GM21825 (cell line): ENCODE measurements at regions not wholly inside any gene's neighbourhood (a gene's known extent, or its start where the extent isn't known, plus 50 kb on each side); places are given as distances from the start of the nearest gene placed in this dataset.

Source experiments
- ATAC-seq: cut with Tn5 transposase; IDR thresholded peaks from one replicate; pipeline ENCODE4 v1.9.1; 2021; ENCODE audit warnings: mild to moderate bottlenecking, moderate library complexity; ENCODE audit not compliant: unreplicated experiment

DNA sequence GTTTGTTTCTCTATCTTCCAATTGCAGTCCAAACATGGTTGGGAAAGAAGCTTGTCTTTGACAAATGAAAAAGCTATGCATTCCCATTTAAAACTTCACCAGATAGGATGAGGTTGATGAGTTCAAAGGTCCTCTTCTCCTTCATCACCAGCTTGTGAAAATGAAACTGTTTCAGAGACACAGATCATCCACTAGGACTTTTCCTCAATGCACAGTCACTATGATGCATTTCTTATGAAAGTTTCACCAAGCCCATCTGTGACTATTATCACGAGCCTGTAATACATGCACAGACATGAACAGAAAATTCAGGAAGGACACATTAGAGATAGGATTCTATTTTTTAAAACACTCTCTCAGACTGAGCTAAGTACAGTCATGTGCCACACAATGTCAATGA is 644.4 kb downstream of the PLCL1 start:
- no peak for ATAC-seq

DNA sequence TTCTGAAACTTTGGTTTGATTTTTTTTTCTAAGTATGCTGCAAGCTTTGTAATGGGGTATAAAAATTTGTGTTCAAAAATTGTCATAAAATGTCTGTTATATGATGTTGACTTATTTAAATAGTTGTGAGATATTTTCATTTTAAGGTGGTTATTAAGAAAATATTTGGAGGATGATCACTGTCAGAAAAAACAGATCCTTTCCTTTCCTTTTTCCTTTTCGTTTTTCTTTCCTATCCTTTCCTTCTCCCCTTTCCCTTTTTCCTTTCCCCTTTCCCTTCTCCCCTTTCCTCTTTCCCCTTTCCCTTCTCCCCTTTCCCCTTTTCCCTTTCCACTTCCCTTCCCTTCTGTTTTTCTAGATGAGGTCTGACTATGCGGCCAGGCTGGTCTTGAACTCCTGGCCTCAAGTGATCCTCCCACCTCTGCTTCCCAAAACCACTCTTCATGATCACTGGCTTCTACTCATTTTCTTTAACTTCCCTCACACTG is 640.5 kb downstream of the PLCL1 start:
- ATAC-seq, result no peak

DNA sequence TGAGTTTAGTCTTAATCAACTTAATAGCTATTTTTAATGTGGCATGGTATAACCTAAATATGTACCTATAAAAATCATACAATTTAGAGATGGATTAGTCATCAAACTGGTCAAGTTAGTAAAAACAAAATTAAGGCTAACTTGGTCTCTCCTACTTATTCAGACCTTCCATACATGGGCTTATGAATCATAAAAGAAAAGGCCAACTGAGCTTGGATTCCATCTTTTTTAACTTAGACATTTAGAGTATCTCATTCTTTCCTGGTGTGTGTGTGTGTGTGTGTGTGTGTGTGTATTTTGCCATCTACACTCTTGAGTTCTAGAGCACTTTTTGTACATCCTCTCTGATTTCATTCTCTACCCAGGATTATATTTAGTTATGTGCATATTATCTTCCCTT is 637.5 kb downstream of the PLCL1 start:
- no peak for ATAC-seq

DNA sequence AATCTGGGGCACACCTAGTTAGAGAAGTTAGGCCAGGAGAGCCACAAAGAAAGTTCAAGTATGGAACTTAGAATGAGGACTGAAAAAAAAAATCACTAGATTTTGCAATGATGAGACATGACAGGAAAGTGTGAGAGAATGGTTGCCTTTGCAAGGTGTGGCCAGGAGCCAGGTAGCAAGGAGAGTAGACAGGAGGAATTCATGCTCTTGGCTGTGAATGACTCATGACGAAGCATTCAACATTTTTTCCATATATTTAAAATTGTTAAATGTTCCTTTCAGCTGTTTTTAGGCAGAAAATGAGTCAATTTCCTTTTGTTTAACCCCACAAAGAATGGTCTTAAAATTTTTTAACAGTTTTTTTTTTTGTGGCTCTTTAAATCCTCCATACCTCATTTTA is 636.9 kb downstream of the PLCL1 start:
- ATAC-seq, result no peak

DNA sequence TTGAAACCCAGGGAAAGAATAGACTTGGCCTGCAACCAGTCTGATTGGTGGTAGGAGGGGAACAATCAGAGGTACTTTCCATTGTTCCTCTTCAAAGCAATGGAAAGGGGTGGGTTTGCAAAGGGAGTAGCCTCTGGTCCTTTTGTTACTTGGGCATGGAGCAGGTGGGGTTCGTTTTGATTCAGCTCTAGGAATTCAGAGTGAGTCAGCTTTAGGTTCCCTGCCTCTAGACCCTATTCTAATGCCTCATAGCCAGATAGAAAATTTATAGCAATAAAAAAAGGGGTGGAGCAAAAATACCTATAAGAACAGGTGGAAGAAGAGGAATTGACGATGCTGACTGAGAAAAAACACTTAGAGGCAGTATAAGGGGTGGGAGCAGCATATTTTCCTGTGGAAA is 636.4 kb downstream of the PLCL1 start:
- ATAC-seq, result no peak

DNA sequence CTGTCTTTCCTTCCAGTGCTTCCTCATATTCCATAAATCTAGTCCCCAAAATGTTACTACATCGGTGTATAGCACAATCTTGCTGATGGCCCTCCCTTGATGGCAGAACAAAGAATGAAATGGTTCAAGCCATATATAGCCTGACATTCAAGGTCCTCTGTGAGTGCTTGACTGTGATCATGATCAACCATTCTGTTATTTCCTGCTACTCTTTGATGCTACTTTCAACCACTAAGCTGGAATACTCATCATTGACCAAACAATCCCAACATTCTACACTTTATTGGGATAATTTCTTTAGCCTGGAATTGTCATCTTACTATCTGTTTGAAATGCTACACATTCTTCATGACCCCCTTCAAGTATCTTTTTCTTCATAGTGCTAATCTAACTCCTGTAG is 633.9 kb downstream of the PLCL1 start:
- ATAC-seq, result no peak

DNA sequence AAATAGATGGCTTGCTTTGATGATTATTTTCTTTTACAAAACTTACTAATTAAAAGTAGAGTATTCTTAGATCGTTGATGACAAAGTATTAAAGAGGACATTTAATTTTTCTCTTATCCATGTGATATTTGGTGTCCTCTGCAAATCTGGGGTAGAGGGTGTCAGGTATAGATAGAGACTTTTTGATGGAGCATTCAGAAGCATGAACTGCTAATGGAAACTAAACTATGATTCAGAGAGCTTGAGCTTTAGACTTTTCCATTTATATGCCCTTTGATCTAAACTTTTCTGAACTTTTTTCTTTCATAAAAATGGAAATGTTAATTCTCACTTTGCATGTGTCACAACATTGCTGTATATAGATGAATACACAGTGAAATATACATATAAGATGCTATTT is 619.7 kb downstream of the PLCL1 start:
- ATAC-seq, result no peak

DNA sequence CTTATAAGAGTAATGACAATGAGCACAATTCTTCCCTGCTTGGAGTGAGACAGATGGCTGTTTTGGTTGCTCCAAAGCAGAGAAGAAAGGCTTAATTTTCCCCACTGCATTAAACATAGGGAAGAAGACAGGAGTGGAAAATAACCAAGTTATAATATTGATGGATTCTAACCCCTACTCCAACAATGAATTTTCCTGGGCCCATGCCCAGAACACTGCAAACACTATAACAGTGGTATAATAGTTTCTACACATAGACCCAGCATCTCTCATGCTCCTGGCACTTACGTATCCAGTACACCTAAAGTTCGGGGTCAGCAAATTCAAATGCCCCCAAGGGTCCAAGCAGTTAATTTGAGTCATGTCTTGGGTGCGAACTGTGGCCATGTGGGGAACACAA is 613.4 kb downstream of the PLCL1 start:
- no peak for ATAC-seq

DNA sequence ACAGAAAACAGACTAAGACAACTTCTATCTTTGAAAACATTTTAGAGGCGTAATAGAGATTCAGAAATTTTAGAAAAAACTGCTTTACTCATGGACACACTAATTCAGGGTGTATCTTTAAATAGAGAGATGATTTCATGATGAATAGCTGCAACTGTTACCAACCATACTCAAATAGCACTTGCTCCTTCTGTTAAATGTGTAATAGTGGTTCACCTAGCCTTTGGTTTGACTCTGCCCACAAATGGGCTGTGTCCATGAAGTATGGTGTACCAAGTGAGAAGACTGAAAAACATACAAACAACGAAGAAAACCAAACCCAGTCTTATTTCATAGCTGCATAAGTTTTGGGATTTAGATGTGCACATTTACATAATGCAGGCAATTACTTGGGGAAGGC is 610.6 kb downstream of the PLCL1 start:
- ATAC-seq, result no peak

DNA sequence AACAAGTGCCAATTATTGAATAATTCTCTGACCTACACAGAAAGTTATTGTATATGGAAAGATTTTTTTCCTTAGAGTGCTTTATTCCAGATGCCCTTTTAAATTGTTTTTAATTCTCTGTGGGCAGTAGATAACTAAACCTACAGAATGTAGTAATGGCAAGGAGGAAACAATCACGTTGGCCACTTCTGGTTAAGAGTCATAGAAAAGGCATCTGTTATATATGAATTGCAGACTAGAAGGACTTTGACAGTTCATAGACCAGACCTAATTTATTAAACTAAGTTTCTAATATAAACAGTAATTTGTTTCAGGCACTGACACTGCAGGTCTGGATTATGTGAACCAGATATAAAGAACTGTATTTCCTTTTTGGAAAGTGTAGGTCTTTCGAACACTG is 607.5 kb downstream of the PLCL1 start:
- no peak for ATAC-seq

DNA sequence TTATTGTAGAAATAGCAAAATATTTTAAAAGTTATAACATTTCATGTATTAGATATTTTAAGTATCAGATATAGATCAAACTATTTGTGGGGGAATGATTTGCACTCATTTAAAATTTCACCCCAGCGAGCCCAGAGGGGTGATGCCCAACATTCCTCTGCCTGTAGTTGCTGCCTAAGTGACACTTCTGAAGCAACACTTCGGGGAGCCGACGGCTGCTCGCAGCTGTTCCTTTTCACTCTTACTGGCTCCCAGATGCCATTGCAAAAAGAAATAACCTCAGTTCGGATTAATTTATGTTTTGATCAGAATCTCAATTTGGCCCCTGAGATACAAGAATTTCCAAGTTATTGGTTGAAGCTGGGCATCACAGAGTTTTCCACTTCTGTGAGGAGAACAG is 603.8 kb downstream of the PLCL1 start:
- ATAC-seq, result no peak

DNA sequence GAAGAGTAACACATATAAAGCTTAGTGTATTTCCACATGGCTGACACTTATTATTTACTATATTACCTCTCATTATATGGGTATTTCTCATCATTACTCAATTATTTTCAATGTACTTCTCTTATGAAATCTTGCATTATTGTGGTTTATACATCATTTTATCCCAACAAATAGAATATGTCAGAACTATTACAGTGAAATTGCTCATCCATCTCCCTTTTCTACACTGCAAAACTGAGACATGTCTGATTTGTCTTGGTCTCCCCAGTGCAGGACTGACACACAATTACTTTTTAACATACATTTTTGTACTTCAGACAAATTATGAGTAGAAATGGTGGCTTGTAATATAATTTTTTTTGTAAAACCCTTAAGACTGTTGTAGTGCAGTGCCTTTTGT is 600.9 kb downstream of the PLCL1 start:
- ATAC-seq, result no peak

DNA sequence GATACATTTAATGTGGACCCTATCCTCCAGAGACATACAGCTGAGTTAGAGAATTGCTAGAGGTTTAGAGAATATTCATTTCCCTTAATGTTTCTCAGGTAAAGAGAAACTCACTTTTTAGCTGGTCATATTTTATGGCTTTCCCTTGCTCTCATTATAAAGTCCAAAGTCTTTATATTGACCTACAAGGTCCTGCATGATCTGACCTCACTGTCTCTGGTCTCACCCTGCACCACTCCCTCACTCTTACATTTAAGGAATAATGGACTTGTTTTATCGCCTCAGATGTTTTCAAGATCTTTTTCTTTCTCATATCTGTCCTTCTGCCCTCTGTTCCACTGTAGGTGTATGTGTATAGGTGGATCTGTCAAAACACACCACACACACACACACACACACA is 597.3 kb downstream of the PLCL1 start:
- no peak for ATAC-seq

DNA sequence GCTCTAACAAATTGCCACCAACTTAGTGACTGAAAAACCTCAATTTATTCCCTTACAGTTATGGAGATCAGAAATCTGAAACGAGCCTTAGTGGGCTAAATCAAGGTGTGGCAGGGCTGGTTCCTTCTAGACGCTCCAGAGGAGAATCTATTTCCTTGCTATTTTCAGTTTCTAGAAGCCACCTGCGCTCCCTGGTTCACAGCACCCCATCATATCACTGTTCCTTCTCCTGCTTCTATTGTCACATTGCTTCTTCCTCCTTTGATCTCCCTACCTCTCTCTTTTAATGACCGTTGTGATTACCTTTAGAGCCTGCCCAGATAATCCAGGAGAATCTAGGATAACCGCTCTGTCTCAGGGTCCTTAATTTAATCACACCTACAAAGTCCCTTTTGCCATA is 596.6 kb downstream of the PLCL1 start:
- ATAC-seq, result no peak

DNA sequence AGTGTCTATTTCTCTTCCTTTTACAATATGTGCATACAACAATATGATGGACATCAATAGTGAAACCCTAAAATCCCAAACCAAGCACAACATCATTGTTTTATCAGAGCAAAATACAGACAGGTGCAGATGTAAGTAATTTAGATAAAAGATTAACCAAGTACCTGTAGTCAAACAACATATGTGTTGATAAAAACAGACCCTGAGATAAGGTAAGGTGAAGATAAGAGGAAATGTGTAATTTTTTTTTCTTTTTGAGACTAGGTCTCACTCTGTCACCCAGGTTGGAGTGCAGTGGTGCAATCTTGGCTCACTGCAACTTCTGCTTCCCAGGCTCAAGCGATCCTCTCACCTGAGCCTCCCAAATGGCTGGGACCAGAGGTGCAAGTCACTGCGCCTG is 589.8 kb downstream of the PLCL1 start:
- no peak for ATAC-seq

DNA sequence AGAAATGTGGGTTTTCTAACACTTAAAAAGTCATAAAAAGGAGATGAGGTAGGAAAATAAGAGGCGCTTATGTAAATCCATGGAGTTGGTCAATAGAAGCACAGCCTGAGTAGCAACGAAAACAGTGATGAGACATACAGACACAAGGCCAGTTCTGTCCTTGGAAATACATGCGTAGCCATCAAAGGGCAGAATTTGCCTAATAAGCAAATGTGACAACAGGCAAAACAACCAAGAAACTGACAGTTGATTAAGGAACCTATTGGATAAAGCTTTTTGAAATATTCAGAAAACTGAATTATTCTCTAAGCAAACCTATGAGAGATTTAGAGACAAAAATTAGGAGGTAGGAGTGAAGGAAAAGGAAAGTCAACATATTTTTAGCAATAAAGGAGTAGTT is 586.3 kb downstream of the PLCL1 start:
- ATAC-seq, result no peak

DNA sequence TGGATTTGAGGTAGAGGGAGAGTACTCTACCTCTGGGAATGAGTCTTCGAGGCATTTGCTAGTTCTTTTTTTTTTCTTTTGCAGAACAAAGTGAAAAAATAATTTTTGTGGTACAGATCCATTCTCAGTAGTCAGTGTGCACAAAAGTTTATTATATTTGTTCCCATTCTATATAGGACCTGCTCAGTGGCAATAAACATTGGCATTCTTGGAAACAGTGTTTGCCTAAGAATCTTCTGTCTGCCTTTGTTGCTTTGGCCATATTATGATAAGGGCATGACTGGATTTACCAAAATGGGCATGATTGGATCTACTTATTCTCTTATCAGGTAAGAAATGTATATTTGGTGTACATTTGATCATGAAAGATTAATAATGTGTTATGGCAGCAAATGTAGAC is 583.3 kb downstream of the PLCL1 start:
- no peak for ATAC-seq

DNA sequence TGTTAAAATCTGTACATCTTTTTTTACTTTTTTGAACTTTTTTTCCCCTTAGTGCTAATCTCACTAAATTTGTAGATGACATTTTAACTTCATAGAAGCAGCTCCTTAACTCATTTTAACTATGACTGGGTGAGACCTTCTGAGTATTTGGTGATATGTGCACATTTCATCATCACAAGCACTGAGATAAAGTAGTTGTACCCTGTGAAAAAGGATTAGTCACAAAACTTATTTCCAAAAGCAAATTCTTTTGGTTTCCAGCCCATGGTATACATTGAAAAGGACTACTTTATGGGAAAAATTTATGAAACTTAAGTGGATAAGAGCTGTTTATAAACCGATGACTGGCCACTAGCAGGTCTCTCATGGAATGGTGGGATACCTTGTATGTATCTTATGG is 581.5 kb downstream of the PLCL1 start:
- no peak for ATAC-seq

DNA sequence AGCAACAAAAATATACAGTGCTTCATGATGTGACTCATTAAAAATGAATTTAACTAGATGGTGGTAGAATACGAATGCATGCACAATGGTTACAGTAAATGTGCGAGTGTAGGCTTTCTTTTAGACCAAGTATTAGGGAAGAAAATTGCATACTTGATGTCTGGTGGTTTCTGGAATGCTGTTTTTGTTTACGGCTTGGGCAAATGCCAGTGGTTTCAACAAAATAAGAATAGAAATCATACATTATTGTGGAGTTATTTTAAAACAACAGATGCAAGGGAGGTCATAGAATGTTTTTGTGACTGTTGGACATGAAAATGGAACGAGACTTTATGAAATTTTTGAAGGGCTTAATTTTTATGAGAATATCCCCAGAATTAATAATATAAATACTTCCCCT is 580.9 kb downstream of the PLCL1 start:
- ATAC-seq, result no peak

DNA sequence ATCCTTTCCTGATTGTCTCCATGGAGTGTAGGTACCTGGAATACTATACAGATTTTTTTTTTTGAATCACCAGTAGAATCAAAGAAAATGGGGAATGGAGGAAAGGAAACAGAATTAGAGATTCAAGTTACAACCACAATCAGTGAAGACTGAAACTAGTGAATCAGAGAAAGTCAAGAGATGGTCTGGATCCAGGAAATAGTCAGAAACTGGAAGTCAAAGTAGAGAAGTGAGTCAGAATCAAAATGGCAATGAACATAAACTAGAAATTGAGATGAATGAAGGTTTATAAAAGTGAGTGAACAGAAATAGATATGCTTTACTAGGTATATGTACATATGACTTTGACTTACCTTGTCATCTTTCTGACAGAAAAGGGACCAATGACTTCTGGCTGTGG is 579.0 kb downstream of the PLCL1 start:
- ATAC-seq, result no peak

DNA sequence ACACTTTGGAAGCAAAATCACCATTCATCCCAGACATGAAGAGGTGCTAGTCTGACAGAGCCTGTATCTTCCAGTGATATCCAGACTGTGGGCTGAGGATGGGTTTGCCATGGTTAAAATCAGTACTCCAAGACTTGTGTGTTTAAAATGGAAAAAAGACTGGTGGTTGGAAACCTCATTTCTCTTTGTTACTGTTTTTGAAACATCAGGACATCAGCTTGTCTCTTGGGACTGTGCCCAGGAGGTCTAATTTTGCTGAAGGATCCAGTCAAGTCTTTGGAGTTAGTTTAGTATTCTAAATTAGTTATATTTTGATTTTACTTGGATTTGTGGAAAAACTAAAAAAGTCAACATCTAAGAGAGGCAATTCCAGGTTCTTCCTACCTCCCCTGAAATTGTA is 578.4 kb downstream of the PLCL1 start:
- ATAC-seq, result no peak

DNA sequence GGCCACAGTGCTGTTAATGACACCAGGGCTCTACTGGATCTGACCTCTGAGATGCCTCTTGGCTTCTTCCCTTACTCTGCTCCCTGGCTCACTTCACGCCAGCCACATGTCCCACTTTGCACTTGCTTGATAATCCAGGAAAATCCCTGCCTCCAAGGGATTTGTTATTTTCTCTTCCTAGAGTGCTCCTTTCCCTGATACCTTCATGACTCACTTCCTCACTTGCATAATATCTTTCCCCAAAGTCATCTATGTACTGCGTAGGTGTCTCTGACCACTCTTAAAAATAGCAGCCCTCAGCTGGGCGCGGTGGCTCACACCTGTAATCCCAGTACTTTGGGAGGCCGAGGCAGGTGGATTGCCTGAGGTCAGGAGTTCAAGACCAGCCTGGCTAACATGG is 572.3 kb downstream of the PLCL1 start:
- ATAC-seq, result no peak

DNA sequence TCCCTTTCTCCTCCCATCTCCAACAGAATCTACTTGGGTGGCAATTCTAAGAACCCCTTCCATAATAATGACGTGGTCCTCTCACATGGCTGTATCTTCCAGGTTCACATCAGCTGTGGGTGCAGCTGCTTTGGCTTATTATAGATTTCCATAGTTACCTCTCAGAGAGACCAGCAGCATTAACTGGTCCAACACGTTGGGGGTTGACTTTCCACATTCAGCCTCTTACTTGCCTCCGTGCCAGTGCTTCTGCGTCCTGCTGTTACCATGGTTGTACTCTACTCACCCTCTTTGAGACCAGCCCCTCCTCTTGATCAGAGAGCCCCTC is 570.7 kb downstream of the PLCL1 start:
- no peak for ATAC-seq
